HG03039 (cell line): ENCODE measurements at regions not wholly inside any gene's neighbourhood (a gene's known extent, or its start where the extent isn't known, plus 50 kb on each side); places are given as distances from the start of the nearest gene placed in this dataset.
"Not testable (repeated sequence)": the region's sequence is repeated elsewhere in the genome, so short reads cannot be mapped to it uniquely, and the experiment has no call there.

Experiments
- ATAC-seq: cut with Tn5 transposase; IDR thresholded peaks from one replicate; pipeline ENCODE4 v1.9.1; 2021; ENCODE audit warnings: mild to moderate bottlenecking, moderate library complexity; ENCODE audit not compliant: unreplicated experiment

DNA sequence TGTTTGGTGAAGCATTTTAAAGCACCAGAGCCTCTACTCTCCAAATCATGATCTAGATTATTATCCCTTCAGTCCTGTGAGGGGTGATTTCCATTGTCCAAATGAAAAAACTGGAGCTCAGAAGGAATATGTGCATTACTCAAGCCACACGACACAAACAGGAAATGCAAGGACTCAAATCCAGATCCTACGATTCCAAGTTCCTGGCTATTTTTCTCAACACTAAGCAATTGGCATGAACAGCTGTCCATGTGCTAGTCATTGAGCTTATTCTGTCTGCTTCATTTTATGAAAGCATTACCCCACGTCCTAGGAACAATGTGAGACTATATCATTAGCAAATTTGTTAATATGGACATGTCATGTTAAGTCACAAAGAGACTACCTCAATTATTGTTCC, 273.1 kb upstream of the LYPLAL1 start:
- ATAC-seq: no peak

DNA sequence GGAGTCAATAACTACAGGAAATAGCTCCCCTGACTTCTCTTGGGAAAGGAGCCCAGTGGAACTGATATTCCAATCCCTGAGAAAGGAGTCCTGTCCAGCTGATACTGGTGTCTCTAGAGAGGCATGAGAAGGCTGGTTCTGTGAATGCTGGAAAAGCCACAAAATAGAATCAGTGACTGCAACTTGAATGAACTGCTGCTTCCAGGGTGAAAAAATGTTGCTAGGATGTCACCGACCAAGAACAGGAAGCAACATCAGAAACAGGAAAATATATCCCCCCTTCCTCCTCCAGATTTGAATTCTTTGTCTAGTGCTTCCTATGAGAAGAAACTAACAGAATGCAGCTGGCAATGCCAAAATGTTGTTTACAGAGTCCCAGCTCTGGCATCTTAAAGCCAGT, 269.3 kb upstream of the LYPLAL1 start:
- no peak for ATAC-seq

DNA sequence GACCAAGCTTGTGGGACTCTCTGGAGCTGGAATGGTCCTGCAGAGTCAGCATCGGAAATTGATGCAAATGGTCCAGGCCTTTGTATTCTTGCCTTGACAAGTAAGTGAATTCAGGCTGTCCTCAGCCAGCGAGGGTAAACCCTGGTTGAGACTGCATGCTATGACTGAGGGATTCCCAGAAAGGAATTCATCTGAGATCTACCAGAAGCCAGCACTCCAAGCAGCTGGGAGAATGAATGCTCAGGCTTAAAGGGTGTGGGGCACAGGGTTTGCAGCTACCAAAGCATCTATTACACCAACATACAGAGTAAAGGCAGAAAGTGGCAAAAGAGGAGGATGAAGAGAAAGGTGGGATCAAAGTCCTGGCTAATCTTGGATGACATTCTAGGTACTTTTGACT, 257.0 kb upstream of the LYPLAL1 start:
- no peak for ATAC-seq

DNA sequence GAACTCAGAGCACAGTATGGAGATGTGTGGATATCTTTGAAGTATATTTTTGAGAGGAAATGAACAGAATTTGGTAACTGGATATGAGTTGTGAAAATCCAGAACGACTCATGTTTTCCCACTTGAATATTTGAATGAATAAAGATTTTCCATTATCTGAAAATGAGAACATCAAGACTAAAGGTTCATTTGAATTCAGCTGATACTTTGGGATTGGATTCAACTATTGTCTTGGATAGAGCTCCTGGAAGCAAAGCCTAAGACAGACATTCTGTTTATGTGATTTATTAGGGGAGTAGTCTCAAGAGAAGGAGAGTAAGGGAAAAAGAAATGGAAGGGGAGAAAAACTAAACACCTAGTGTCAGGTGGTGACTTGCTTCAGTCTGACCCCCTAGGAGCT, 256.0 kb upstream of the LYPLAL1 start:
- ATAC-seq: no peak

DNA sequence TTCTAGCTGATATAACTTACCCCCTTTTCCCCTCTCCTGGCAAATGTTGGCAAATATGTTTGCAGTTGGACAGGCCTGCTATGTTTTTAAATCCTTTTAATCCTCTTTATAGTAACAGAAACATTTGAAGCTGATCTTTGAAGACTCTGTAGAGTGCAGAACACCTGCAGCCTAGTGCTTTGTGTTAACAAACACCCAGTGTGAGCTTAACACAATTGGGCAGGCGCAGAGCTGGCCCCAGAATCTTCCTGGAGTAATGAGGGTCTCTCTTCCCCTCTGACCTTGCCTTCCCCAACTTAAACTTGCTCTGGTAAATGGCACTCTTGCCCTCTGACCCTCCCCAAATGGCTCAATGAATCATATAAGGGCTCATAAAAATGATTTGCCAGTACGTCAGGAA, 247.9 kb upstream of the LYPLAL1 start:
- ATAC-seq: no peak

DNA sequence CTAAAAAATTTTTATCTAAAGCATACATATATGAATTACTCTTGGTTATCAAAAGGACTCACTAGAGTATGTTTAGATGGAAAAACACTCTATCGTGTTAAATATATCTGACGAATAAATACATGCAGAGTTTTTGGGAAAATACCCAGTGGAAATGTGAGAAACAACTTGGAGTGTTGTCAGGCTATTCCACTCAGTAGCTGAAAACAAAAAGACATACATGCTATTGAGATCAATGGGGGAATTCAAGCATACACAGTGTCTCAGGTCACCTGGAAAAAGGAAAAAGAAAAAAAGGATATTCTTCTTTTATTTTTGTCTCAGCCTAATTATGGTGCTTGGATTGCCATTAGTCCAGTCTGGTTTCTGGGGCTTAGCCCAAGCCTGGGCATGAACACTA, 247.0 kb upstream of the LYPLAL1 start:
- no peak for ATAC-seq

DNA sequence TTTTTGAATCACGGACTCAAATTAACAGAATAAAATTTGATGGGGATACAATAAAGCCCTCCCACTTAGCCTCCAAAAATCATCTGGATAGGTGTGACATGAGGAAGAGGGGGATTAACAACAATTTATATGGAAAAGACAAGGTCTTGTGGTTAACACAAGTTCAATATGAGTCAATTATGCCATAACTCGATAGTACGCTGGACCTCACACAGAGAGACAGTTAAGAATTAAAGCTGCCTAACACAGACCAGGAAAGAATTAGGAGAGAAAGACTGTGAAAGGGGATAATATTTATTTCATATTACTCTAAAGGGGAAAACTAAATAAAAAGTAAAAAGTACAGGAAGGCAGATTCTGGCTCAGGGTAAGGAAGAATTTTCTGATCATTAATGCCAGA, 243.7 kb upstream of the LYPLAL1 start:
- ATAC-seq: no peak

DNA sequence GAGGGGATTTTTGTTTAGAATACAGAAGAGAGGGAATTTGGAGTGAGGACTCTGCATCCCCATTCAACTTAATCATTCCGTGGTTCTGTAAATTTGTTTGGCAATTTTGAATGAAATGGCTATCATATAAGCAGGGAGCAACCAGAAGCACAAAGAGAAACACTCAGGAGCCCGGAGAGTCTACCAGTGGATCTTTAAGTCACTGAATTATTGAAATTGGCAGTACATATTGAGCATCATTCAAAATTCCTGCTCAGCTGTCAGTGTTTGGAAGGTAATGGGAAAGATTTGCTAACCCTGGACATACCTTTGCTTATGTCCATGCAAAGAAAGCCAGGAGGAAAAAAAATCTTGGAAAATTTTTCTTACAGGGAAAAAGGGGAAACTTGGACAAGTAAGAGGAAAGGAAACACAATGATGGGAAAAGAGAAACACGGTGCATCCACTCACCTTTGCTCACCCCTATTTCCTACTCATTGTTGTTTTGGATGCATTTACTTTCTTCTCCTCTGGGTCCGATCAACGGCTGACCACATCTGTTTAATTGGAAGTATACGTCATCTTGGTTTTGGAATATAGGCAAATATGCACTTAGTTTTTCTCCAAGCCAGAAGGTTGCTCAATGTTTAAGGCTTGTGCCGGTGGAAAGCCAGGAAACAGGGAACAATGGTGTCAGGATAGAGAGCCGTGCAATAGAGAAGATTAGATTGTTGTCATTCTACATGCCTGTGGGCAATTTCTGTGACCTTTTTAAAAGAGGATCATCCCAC, 243.0 kb upstream of the LYPLAL1 start:
- no peak for ATAC-seq

DNA sequence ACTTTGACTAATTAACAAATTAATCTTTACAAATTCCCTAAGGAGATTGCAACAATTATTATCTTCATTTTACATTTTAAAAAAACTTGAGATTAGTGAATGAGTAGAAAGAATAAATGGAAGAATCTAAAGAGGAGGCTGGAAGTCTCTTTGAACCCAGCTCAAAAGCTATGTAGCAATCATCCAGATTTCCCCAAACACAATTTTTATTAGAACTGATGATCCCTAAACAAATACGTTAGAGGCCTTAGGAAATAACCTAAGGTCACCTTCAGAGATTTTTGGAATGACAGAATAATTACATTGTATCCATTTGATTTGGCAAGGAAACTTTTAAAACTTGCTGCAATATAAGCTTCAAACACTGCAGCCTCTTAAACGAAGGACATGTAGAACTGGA, 242.4 kb upstream of the LYPLAL1 start:
- ATAC-seq: no peak

DNA sequence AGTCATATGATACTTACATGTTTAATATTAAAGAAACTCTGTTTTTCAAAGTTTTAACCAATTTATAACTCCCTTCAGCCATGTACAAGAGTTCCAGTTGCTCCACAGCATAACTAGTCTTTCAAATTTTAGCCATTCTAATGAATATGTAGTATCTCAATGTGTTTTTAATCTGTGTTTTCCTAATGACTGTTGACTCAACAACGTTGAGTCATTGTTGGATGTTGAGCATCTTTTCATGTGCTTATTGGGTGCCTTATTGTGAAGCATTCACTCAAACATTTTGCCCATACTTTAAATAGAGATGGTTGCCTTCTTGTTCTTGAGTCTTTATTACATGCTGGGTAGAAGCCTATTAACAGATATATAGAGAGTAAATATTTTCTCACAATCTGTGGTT, 240.2 kb upstream of the LYPLAL1 start:
- ATAC-seq: no peak

DNA sequence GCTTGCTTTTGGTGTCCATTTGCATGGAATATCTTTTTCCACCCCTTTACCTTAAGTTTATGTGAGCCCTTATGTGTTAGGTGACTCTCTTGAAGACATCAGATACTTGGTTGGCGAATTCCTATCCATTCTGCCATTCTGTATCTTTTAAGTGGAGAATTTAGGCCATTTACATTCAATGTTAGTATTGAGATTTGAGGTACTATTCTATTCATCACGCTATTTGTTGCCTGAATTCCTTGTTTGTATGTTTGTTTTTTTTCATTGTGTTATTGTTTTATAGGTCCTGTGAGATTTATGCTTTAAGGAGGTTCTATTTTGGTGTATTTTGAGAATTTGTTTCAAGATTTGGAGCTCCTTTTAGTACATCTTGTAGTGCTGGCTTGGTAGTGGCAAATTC, 238.3 kb upstream of the LYPLAL1 start:
- ATAC-seq: not testable (repeated sequence)

DNA sequence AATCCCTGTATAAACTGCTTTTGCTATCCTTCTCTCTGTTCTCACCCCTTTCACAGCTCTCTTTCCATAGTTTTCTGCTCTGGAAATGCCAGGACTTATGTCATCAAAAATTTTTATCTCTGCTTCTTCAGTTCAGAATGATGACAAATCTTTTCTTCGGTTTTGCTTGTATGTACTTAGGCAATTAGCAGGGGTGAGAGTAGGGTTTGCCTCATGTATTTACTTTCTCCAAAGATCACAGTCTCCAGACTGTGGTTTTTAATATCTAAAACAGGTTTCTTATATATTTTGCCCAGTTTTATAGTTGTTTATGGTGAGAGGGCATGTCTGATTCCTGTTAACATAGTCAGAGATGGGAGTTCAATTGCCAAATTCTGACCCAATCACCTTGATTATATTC, 235.4 kb upstream of the LYPLAL1 start:
- ATAC-seq: no peak

DNA sequence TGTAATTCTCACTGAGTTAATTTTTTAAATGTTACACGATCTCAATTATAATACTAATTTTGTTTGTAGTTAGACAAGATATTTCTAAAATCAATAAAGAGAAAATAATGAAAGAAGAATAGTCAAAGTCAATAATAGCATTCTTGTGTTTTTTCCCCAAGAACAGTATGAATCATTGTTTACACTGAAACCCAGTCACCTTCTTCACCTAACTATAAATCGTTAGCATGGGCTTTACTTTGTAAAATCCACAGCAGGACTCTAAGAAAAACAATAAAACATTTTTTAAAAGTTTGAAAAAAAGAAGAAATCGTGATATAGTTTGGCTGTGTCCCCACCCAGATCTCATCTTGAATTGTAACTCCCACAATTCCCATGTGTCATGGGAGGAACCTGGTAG, 234.6 kb upstream of the LYPLAL1 start:
- ATAC-seq: no peak

DNA sequence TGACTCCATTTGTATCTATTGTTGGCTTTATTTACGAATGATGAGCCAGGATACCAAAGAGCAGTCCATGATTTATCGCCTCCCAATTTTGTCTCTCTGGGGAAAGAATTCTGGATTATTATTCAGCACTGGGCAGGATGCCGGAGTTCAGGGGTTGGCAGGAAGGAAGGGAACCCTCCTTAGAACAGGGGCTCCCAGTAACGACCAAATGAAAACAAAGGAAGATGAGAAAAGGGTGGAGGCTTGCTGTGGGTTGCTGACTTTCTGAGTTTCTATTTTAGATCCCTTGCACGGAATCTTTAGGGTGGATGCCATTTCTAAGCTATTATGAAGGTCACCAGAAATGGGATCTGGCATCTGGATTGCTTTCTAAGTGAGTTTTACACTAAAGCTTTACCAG, 231.2 kb upstream of the LYPLAL1 start:
- no peak for ATAC-seq

DNA sequence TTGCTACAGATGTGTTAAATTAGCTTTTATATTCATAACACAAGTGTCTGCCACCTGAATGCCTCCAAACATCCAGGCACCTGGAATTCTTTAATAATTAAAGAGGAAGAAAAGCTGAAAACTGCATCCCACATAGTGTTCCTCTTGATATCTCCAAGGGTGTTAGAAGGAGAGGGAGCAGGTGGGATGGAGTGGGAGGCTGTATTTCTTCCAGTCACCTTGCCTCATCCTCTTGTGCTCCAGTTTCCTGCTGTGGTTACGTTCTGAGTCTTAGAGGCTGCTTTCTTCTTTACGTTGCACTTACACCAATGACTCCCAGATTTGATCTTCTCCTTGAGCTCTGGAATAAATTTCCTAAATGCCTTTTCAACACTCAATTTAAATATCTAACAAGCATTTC, 230.3 kb upstream of the LYPLAL1 start:
- no peak for ATAC-seq

DNA sequence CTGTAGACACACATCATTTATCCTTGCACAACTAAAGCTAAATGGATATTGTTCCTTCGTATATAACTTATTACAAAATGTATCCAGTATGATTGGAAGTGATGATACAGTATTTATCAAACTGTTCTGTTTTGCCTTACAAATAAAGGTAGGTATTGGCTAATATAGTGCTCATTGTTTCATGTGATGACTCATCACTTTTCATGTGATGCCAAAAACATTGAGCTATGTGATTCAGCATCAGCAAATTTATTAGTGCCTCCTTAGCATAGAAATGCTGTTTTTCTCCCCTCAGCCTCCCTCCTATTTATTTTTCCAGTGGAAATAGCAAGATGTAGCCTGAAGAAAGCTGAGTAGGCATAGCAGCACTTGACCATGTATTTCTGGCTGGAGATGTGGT, 228.6 kb upstream of the LYPLAL1 start:
- ATAC-seq: no peak

DNA sequence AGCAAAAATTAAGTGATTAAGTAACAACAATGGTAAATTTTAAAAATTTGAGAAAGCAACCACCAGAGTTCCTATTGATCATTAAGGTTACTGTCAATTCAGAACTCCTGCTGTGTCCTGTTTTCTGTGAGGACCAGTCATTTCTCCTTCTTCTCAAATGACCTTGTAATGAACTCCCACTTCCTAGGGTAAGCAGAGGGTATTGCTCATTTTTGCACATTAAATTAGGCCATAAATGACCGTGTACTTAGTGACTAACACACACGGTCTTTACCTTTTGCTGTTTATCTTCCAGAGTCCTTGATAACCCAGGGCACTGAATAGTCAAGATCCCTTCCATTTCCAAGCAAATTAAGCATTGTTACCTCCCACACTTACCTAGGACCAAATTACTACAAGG, 227.5 kb upstream of the LYPLAL1 start:
- ATAC-seq: no peak

DNA sequence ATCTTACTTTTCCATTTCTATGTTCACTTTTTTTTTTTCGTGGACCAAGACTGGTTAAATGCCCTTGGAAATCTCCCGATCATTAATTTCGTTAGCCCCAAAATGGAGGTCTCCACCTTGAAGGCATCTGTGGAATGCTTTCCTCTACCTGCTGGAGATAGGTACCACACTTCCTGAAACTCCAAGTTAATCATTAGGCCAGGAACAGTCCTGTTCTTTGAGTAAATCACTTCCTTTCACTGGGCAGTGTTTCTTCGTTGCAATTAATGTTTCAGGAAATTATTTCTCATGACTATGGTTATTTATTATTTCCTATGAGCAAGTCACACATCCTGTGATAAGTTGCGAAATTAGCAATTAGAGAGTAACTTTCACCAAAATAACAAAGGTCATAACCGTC, 225.2 kb upstream of the LYPLAL1 start:
- ATAC-seq: no peak

DNA sequence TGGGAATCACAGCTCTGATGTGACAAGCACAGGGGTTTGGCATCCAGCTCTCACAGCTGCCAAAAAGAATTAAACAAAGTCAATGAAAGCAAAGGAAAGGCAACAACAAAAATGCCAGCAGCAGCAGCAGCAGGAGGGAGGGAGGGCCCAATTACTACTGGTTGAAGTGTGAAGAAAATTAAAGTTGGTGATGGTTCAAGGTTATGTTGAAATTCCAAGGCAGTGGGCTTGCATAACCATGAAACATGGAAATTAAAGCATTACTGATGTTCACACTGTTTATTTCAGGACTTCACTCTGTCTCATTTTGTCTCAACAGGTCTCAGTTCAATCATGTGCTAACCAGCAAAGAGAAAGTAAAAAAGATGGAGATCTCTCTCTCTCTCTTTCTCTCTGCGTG, 220.3 kb upstream of the LYPLAL1 start:
- ATAC-seq: no peak

DNA sequence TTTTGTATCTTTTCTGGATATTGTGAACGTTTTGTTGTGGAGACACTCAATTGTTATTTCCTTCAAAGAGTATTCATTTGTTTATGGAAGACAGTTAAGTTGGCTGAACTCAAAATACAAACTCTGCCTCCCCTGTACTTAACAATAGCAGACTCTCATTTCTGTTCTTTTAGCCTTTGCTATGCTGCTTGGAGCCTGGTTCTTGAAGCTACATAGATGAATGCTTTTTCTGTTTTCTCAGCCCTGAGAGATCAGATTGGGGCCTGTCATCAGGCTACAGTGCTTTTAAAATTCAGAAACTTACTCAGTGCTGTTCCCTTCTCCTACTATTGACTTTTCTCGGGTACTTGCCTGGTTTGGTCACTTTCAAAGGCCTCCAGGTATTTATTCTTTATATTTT, 215.7 kb upstream of the LYPLAL1 start:
- no peak for ATAC-seq

DNA sequence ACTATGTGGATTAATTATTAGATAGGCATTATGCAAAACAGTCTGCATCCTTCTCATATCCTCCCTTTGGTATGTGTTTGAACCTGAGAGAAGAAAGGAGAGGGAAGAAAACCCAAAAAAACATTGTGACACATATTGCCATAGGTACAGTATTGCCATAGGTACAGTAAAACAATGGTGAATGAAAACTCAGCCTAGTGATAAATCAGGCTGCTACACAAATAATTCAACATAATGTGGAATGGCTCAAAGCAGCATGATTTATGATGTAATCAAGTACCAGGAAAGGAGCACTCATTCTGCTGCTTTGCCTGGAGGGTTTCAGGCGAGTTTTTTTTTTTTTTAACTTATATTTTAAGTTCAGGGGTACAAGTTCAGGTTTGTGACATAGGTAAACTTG, 213.9 kb upstream of the LYPLAL1 start:
- ATAC-seq: no peak

DNA sequence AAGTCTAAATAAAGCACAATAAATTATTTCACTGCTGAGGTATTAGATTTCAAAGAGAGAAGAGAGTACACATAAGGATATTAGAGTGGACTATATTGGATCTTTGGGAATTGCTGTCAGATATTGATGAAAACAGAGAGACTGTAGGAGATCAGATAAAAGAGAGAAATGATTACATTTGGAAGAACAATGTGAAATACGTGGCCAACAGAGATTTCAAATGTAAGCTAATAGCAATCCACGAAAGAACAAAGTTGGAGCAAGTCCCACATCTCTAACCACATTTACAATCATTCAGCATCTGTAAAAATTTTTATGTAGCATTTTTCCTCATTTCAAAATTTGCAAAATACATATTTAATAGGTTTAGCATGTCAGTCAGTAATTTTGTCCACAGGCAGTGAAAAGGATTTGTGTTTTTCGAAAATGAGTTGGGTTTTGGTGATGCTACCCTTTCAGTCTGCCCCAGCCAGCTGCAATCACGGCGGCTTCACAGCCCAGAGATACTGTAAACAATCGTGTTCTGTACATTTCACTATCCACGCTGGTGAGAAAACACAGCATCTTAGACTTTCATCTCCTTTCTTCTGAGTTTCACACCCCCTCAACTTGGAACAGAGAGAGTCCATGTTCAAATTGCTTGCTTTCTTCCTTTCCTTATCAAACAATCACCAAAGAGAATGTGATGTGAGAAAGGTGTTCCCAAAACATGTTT, 209.1 kb upstream of the LYPLAL1 start:
- ATAC-seq: no peak

DNA sequence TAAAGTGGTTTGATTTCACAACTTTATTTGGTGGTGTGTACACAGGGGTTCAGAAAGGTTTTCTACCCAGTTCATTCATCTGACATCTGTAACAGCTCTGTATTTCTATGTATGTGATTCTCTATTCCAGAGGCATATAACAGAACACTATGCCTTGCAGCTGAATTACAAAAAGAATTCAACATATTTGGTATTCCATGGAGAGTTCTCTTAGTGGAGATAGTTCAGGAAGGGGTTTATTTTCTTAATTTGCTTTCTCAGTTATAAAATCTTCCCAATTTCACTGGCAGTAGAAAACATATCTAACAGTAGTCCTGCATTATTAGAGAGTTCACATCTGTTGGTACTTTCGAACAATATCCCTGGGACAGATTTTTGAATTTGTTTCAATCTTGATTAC, 207.9 kb upstream of the LYPLAL1 start:
- no peak for ATAC-seq
